ENCODE measurements at regions not wholly inside any gene's neighbourhood (a gene's known extent, or its start where the extent isn't known, plus 50 kb on each side); places are given as distances from the start of the nearest gene placed in this dataset.
"Not testable (repeated sequence)": the region's sequence is repeated elsewhere in the genome, so short reads cannot be mapped to it uniquely, and the experiment has no call there.

- DNase-seq (ENCODE audit: low spot score): no peak
These were observed 291.8 kb upstream of the ERCC4 start for GRCh38 chr16:13628156-13628555.

- no peak for DNase-seq (ENCODE audit: low spot score)
These were observed 290.2 kb upstream of the ERCC4 start for GRCh38 chr16:13629704-13630103.

- DNase-seq (ENCODE audit: low spot score): no peak
These were observed 289.6 kb upstream of the ERCC4 start for GRCh38 chr16:13630374-13630773.

- no peak for DNase-seq (ENCODE audit: low spot score)
These were observed 288.7 kb upstream of the ERCC4 start for GRCh38 chr16:13631213-13631767.

- DNase-seq (ENCODE audit: low spot score): no peak
These were observed 288.0 kb upstream of the ERCC4 start for GRCh38 chr16:13631916-13632315.

- not testable (repeated sequence) for DNase-seq (ENCODE audit: low spot score)
These were observed 287.4 kb upstream of the ERCC4 start for GRCh38 chr16:13632504-13632903.

GRCh38 chr16:13633391-13633861 lies 286.5 kb upstream of the ERCC4 start:
- no peak for DNase-seq (ENCODE audit: low spot score)

GRCh38 chr16:13634253-13634652 lies 285.7 kb upstream of the ERCC4 start:
- no peak for DNase-seq (ENCODE audit: low spot score)

GRCh38 chr16:13634959-13635358 lies 285.0 kb upstream of the ERCC4 start:
- DNase-seq (ENCODE audit: low spot score): no peak

GRCh38 chr16:13638218-13638617 lies 281.7 kb upstream of the ERCC4 start:
- DNase-seq (ENCODE audit: low spot score): no peak

- no peak for DNase-seq (ENCODE audit: low spot score)
These were observed 276.5 kb upstream of the ERCC4 start for GRCh38 chr16:13643412-13643811.

GRCh38 chr16:13645601-13646245 lies 274.2 kb upstream of the ERCC4 start:
- DNase-seq (ENCODE audit: low spot score): no peak

GRCh38 chr16:13660807-13661206 lies 259.1 kb upstream of the ERCC4 start:
- DNase-seq (ENCODE audit: low spot score): no peak

GRCh38 chr16:13665876-13666275 lies 254.1 kb upstream of the ERCC4 start:
- no peak for DNase-seq (ENCODE audit: low spot score)

- no peak for DNase-seq (ENCODE audit: low spot score)
These were observed 247.8 kb upstream of the ERCC4 start for GRCh38 chr16:13672196-13672595.

GRCh38 chr16:13680021-13680889 lies 239.7 kb upstream of the ERCC4 start:
- DNase-seq (ENCODE audit: low spot score): no peak

GRCh38 chr16:13684819-13685563 lies 235.0 kb upstream of the ERCC4 start:
- DNase-seq (ENCODE audit: low spot score): no peak

- DNase-seq (ENCODE audit: low spot score): no peak
These were observed 223.9 kb upstream of the ERCC4 start for GRCh38 chr16:13696017-13696416.

- DNase-seq (ENCODE audit: low spot score): no peak
These were observed 222.9 kb upstream of the ERCC4 start for GRCh38 chr16:13697013-13697412.

- DNase-seq (ENCODE audit: low spot score): no peak
These were observed 222.4 kb upstream of the ERCC4 start for GRCh38 chr16:13697568-13697967.

- DNase-seq (ENCODE audit: low spot score): no peak
These were observed 217.3 kb upstream of the ERCC4 start for GRCh38 chr16:13702614-13703013.
